RWPE1 (cell line): ENCODE measurements at regions not wholly inside any gene's neighbourhood (a gene's known extent, or its start where the extent isn't known, plus 50 kb on each side); places are given as distances from the start of the nearest gene placed in this dataset.

Experiments
- CTCF ChIA-PET: fragments of 350-600 bp; sonication (Branson Sonifier 250); formaldehyde crosslinking; extraction: SDS; loops from one replicate; lab custom pipeline; 2021; lab: Yijun Ruan, JAX
- POLR2A ChIA-PET: fragments of 400-600 bp; formaldehyde crosslinking; extraction: SDS; loops from one replicate; lab custom pipeline; 2020; ENCODE audit warnings: antibody characterized with exemption; ENCODE audit not compliant: low non-redundant PET; lab: Yijun Ruan, JAX
- DNase-seq: peaks from one replicate; pipeline ENCODE4 v3.0.0; 2012; ENCODE audit warnings: low spot score
- H3K27ac ChIP-seq: fragments of 450-650 bp; 2 replicates; pipeline ENCODE4 v1.5.1; 2017
- TF ChIP-seq, protein P1 (sequence below): fragments of 450-650 bp; conservative IDR thresholded peaks from 2 replicates; pipeline ENCODE4 v1.5.1; 2017; ENCODE audit warnings: low read depth, mild to moderate bottlenecking

DNA sequence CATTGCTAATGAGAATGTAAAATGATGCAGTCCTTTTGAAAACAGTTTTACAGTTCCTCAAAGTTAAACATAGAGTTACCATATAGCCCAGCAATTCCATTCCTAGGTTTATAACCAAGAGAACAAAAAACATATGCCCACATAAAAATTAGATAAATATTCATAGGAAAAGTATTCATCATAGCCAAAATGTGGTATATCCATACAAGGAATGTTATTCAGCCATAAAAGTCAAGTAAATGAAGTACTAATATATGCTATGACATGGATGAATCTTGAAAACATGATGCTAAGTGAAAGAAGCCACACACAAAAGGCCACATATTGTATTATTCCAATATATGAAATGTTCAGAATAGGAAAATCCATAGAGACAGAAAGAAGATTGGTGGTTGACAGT is 158.0 kb upstream of the CARMIL1 start:
- CTCF ChIA-PET = no interaction called here
- no peak for DNase-seq
- POLR2A ChIA-PET = no interaction called here
- no peak overlapping the region for H3K27ac ChIP-seq
- TF ChIP-seq, protein P1, sequence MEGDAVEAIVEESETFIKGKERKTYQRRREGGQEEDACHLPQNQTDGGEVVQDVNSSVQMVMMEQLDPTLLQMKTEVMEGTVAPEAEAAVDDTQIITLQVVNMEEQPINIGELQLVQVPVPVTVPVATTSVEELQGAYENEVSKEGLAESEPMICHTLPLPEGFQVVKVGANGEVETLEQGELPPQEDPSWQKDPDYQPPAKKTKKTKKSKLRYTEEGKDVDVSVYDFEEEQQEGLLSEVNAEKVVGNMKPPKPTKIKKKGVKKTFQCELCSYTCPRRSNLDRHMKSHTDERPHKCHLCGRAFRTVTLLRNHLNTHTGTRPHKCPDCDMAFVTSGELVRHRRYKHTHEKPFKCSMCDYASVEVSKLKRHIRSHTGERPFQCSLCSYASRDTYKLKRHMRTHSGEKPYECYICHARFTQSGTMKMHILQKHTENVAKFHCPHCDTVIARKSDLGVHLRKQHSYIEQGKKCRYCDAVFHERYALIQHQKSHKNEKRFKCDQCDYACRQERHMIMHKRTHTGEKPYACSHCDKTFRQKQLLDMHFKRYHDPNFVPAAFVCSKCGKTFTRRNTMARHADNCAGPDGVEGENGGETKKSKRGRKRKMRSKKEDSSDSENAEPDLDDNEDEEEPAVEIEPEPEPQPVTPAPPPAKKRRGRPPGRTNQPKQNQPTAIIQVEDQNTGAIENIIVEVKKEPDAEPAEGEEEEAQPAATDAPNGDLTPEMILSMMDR = no peak

- TF ChIP-seq, protein P1 = no peak
- H3K27ac ChIP-seq = no peak overlapping the region
- ChIA-PET POLR2A (interaction anchor here (0.6 kb wide), 1 partner anchor 34 kb away, joined by 3 read pairs; no protein-coding TSS in a partner anchor), CTCF (interaction anchor here (0.7 kb wide), 1 partner anchor 435 kb away, joined by 4 read pairs; no protein-coding TSS in a partner anchor)
- no peak for DNase-seq
Measured at GRCh38 chr6:25122001-25122400, 157.2 kb upstream of the CARMIL1 start.

GRCh38 chr6:25122622-25123237 is 156.4 kb upstream of the CARMIL1 start:
- ChIA-PET POLR2A (interaction anchor here (0.6 kb wide), 1 partner anchor 35 kb away, joined by 3 read pairs; no protein-coding TSS in a partner anchor), CTCF (interaction anchor here (0.6 to 0.7 kb wide), 2 partner anchors 435 to 473 kb away, joined by 4 read pairs; no protein-coding TSS in a partner anchor)
- no peak for DNase-seq
- TF ChIP-seq, protein P1 = no peak
- H3K27ac ChIP-seq = no peak overlapping the region

- TF ChIP-seq, protein P1 = no peak
- no peak overlapping the region for H3K27ac ChIP-seq
- POLR2A ChIA-PET = no interaction called here
- CTCF ChIA-PET = no interaction called here
- no peak for DNase-seq
Measured at GRCh38 chr6:25124216-25124715, 154.9 kb upstream of the CARMIL1 start.

DNA sequence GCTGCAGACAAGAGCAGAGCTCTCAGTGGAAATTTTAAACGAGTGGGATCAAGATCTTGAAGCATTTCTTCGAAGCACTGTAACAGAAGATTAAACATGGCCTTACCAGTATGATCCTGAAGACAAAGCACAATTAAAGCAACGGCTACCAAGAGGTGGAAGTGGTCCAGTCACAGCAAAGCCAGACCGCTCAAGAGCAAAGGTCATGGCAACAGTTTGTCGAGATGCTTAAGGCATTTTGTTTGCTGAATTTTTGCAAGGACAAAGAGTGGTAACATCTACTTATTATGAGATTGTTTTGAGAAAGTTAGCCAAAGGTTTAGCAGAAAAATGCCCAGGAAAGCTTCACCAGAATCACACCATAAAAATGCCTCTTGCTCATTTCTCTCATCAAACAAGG is 153.4 kb upstream of the CARMIL1 start:
- H3K27ac ChIP-seq = no peak overlapping the region
- ChIA-PET POLR2A (no interaction called here), CTCF (no interaction called here)
- no peak for DNase-seq
- TF ChIP-seq, protein P1 = no peak

DNA sequence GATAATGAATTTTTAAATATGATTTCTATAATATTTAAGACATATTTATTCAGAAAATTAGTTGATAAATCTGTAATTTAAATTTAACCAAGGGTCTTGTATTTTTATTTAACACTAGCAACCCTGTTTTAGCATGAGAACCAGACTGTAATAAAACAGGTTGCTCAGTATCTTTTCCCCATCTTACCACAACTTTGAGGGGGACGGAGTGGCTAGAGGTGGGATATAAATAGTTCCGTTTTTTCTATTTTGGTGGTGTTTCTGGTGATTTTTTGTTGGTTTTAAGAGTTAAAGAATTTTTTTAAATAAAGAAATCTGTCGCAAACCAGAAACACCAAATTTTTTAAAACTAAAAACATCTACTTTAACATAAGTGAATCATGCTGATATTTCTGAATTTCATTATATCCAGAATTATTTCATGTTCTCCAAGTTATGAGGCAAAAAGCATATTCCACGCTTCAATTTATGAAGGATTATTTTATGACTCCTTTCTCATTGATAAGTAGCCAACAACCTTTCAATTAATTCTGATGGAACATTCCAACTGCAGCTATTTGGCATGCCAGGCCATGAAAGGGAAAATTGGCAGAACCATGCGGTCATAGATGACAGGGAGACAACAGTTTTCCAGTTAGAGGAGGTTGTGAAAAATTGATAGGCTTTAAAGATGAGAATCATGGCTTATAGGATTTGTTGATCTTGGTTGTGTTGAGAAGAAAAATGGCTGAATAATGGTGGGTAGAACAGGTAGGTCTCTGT is 151.9 kb upstream of the CARMIL1 start:
- no peak for DNase-seq
- CTCF ChIA-PET = no interaction called here
- POLR2A ChIA-PET = no interaction called here

More for the DNA sequence above, 151.9 kb upstream of the CARMIL1 start:
- no peak overlapping the region for H3K27ac ChIP-seq
- TF ChIP-seq, protein P1 = no peak
